GM12872 (cell line): ENCODE measurements at regions not wholly inside any gene's neighbourhood (a gene's known extent, or its start where the extent isn't known, plus 50 kb on each side); places are given as distances from the start of the nearest gene placed in this dataset.

Source experiments
- TF ChIP-seq, protein P1 (sequence below): IDR thresholded peaks from 3 replicates; pipeline ENCODE4 v1.5.1; 2011; ENCODE audit warnings: low read depth, mild to moderate bottlenecking, low read length, moderate library complexity; ENCODE audit not compliant: insufficient read depth

GRCh38 chr4:137678796-137679195 is 146.5 kb upstream of the PCDH18 start:
- TF ChIP-seq, protein P1, sequence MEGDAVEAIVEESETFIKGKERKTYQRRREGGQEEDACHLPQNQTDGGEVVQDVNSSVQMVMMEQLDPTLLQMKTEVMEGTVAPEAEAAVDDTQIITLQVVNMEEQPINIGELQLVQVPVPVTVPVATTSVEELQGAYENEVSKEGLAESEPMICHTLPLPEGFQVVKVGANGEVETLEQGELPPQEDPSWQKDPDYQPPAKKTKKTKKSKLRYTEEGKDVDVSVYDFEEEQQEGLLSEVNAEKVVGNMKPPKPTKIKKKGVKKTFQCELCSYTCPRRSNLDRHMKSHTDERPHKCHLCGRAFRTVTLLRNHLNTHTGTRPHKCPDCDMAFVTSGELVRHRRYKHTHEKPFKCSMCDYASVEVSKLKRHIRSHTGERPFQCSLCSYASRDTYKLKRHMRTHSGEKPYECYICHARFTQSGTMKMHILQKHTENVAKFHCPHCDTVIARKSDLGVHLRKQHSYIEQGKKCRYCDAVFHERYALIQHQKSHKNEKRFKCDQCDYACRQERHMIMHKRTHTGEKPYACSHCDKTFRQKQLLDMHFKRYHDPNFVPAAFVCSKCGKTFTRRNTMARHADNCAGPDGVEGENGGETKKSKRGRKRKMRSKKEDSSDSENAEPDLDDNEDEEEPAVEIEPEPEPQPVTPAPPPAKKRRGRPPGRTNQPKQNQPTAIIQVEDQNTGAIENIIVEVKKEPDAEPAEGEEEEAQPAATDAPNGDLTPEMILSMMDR, result no peak

DNA sequence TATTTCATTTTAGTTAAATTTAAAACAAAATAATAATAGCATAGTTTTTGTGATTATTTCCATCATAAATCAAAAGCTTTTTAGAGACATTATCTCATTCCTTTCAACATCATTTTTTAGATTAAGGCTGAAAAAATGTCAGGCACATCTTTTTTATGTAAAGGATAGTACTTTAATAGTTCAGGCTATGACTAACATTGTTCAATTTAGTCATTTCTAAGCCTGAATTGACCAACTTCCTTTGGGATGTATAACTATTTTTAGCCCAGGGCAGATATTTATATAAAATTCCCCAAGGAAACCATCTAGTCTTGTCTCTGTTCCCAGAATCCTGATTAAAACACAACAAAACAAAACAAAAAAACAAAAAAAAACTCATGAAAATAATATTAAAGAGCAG is 145.6 kb upstream of the PCDH18 start:
- TF ChIP-seq, protein P1, result no peak

- TF ChIP-seq, protein P1, result no peak
Observed at GRCh38 chr4:137676357-137676998, 144.2 kb upstream of the PCDH18 start.

- TF ChIP-seq, protein P1, result no peak
Observed at GRCh38 chr4:137674066-137674465, 141.8 kb upstream of the PCDH18 start.

- TF ChIP-seq, protein P1, result no peak
Observed at GRCh38 chr4:137668885-137669545, 136.7 kb upstream of the PCDH18 start.

GRCh38 chr4:137664416-137664815 is 132.1 kb upstream of the PCDH18 start:
- TF ChIP-seq, protein P1, result no peak

DNA sequence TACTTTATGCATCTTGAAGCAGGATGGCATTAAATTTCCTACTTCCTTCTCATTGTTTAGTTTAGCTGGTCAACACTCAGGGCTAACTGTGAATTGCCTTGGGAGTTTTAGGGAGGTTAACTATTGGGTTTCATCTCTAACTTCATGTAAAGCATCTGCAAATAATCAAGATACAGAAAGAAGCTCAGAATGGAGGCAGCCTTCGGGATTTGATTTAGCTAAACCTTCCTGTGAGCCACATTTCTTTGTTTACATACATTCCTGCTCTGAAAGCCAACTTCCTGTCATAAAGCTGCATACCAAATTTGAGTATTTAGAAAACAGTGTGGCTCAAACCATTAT is 131.7 kb upstream of the PCDH18 start:
- TF ChIP-seq, protein P1, result no peak
